Natural killer cell (primary cell): ENCODE measurements at regions not wholly inside any gene's neighbourhood (a gene's known extent, or its start where the extent isn't known, plus 50 kb on each side); places are given as distances from the start of the nearest gene placed in this dataset.

Source experiments
- ATAC-seq, 3 donors: fragments of 150-1000 bp in 2 of 3; fragments of 200-7000 bp in 1 of 3; cut with Tn5 transposase; 1 replicate in 1 of 3; 2 replicates in 2 of 3; pipeline ENCODE4 v1.10.0; 2021; ENCODE audit warnings: mild to moderate bottlenecking in 2 of 3, moderate library complexity in 2 of 3
- DNase-seq, 2 donors: peaks; one replicate each; pipeline versions ENCODE4 v3.0.0 to v3.0.0-alpha.2; 2013 to 2021; ENCODE audit warnings: mixed read lengths in 1 of 2
- H3K27ac ChIP-seq: one replicate; pipeline ENCODE4 v1.5.1; 2013; ENCODE audit warnings: mild to moderate bottlenecking, low read length
- H3K27me3 ChIP-seq: one replicate; pipeline ENCODE4 v1.6.1; 2013; ENCODE audit warnings: low read length; ENCODE audit not compliant: control insufficient read depth, insufficient read depth
- H3K36me3 ChIP-seq: one replicate; pipeline ENCODE4 v1.6.1; 2013; ENCODE audit warnings: low read length; ENCODE audit not compliant: control insufficient read depth, insufficient read depth
- H3K4me1 ChIP-seq: one replicate; pipeline ENCODE4 v1.6.1; 2013; ENCODE audit warnings: low read length; ENCODE audit not compliant: control insufficient read depth, insufficient read depth
- H3K4me3 ChIP-seq: one replicate; pipeline ENCODE4 v1.5.1; 2013; ENCODE audit warnings: low read length
- H3K9me3 ChIP-seq: one replicate; pipeline ENCODE4 v1.6.1; 2013; ENCODE audit warnings: low read length; ENCODE audit not compliant: control insufficient read depth, insufficient read depth
- H3K27ac Mint-ChIP-seq, 2 donors: one replicate each; pipeline ENCODE4 v1.8.0; 2022; ENCODE audit warnings: mild to moderate bottlenecking in 2 of 2, mixed read lengths in 2 of 2, moderate library complexity in 1 of 2
- H3K27me3 Mint-ChIP-seq, 2 donors: one replicate each; pipeline ENCODE4 v1.8.0; 2022; ENCODE audit warnings: low read depth in 2 of 2, mixed read lengths in 2 of 2
- H3K36me3 Mint-ChIP-seq: one replicate; pipeline ENCODE4 v1.8.0; 2022; ENCODE audit warnings: mixed read lengths
- H3K4me1 Mint-ChIP-seq, 2 donors: one replicate each; pipeline ENCODE4 v1.8.0; 2022; ENCODE audit warnings: mixed read lengths in 2 of 2
- H3K4me3 Mint-ChIP-seq: one replicate; pipeline ENCODE4 v1.8.0; 2022; ENCODE audit warnings: mild to moderate bottlenecking, moderate library complexity, mixed read lengths
- H3K9me3 Mint-ChIP-seq, 2 donors: one replicate each; pipeline ENCODE4 v1.8.0; 2022; ENCODE audit warnings: mixed read lengths in 2 of 2
- WGBS: methylation state at CpG from one replicate; pipeline ENCODE4 v1.1.7; 2013; ENCODE audit warnings: missing lambda C conversion rate; ENCODE audit not compliant: insufficient coverage; 5-methylcytosine and 5-hydroxymethylcytosine counted together
- intact Hi-C: fragments of 100-400 bp; cut with micrococcal nuclease; formaldehyde crosslinking; loops from one replicate; pipeline ENCODE4 v1.14.2; 2022
- TF ChIP-seq, protein P1 (sequence below): fragments of 200-600 bp; IDR thresholded peaks from one replicate; pipeline ENCODE4 v1.8.0; 2022; ENCODE audit warnings: antibody characterized with exemption

- Mint-ChIP-seq H3K9me3 (no peaks in the 10 kb centered on the region), H3K36me3 (no peaks in the 10 kb centered on the region), H3K27ac (no peak overlapping the region), H3K27me3 (peaks cover 0 to 5% of the 10 kb centered on the region in 2 donors), H3K4me3 (no peak overlapping the region), H3K4me1 (no peaks in the 10 kb centered on the region)
- Histone ChIP-seq H3K27ac (no peak overlapping the region), H3K4me3 (no peak overlapping the region), H3K9me3 (no peaks in the 10 kb centered on the region), H3K36me3 (no peaks in the 10 kb centered on the region), H3K27me3 (no peaks in the 10 kb centered on the region), H3K4me1 (no peaks in the 10 kb centered on the region)
- intact Hi-C loops, result no loop called here
- ATAC-seq (no peak), DNase-seq (no peak)
- TF ChIP-seq, protein P1, sequence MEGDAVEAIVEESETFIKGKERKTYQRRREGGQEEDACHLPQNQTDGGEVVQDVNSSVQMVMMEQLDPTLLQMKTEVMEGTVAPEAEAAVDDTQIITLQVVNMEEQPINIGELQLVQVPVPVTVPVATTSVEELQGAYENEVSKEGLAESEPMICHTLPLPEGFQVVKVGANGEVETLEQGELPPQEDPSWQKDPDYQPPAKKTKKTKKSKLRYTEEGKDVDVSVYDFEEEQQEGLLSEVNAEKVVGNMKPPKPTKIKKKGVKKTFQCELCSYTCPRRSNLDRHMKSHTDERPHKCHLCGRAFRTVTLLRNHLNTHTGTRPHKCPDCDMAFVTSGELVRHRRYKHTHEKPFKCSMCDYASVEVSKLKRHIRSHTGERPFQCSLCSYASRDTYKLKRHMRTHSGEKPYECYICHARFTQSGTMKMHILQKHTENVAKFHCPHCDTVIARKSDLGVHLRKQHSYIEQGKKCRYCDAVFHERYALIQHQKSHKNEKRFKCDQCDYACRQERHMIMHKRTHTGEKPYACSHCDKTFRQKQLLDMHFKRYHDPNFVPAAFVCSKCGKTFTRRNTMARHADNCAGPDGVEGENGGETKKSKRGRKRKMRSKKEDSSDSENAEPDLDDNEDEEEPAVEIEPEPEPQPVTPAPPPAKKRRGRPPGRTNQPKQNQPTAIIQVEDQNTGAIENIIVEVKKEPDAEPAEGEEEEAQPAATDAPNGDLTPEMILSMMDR, result no peak
- WGBS, result 80% methylated on average over 3 of the region's 3 CpGs
These were observed 237.9 kb downstream of the IRX1 start for GRCh38 chr5:3833566-3833965.

- no peak for DNase-seq
- H3K36me3 Mint-ChIP-seq, result no peaks in the 10 kb centered on the region
- H3K27ac ChIP-seq, result no peak overlapping the region
- H3K36me3 ChIP-seq, result no peaks in the 10 kb centered on the region
- no peak overlapping the region for H3K27ac Mint-ChIP-seq
- no peaks in the 10 kb centered on the region for H3K27me3 ChIP-seq
- H3K4me1 ChIP-seq, result no peaks in the 10 kb centered on the region
- H3K9me3 ChIP-seq, result no peaks in the 10 kb centered on the region
- H3K9me3 Mint-ChIP-seq, result no peaks in the 10 kb centered on the region
- WGBS, result 73% methylated on average over 8 of the region's 8 CpGs
- TF ChIP-seq, protein P1, result no peak
- H3K4me3 ChIP-seq, result no peak overlapping the region
- H3K4me1 Mint-ChIP-seq, result peaks cover 0 to 12% of the 10 kb centered on the region in 2 donors
- ATAC-seq, result no peak
- H3K4me3 Mint-ChIP-seq, result no peak overlapping the region
- no peaks in the 10 kb centered on the region for H3K27me3 Mint-ChIP-seq
- intact Hi-C loops, result no loop called here
These were observed 240.2 kb downstream of the IRX1 start for GRCh38 chr5:3835811-3836210.

DNA sequence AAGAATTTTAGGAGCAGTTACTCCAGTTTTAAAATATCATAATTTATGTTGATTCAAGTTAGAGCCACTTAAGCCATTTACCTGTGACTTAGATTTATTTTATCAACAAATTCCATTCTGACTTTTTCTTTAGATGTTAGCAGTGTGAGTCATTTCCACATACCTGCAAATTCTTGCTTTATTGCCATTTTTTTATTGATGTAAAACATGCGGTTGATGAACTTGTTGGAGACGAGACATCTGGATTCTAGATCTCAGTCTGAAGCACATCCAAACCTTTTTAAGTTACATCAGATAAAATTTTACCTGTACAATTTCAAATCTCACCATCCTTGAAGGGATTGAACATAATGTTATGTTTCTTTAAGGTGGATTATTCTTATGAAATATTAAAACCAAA is 240.9 kb downstream of the IRX1 start:
- DNase-seq (no peak), ATAC-seq (no peak)
- peaks cover 0 to 12% of the 10 kb centered on the region in 2 donors for H3K4me1 Mint-ChIP-seq
- intact Hi-C loops, result no loop called here
- H3K36me3 ChIP-seq, result no peaks in the 10 kb centered on the region
- TF ChIP-seq, protein P1, result no peak
- no peaks in the 10 kb centered on the region for H3K9me3 ChIP-seq
- H3K27me3 Mint-ChIP-seq, result no peaks in the 10 kb centered on the region
- no peak overlapping the region for H3K4me3 Mint-ChIP-seq
- H3K9me3 Mint-ChIP-seq, result no peaks in the 10 kb centered on the region
- no peaks in the 10 kb centered on the region for H3K27me3 ChIP-seq
- H3K4me1 ChIP-seq, result no peaks in the 10 kb centered on the region
- H3K27ac Mint-ChIP-seq, result no peak overlapping the region
- no peak overlapping the region for H3K4me3 ChIP-seq
- 93% methylated on average over 2 of the region's 2 CpGs for WGBS
- no peaks in the 10 kb centered on the region for H3K36me3 Mint-ChIP-seq
- H3K27ac ChIP-seq, result no peak overlapping the region

DNA sequence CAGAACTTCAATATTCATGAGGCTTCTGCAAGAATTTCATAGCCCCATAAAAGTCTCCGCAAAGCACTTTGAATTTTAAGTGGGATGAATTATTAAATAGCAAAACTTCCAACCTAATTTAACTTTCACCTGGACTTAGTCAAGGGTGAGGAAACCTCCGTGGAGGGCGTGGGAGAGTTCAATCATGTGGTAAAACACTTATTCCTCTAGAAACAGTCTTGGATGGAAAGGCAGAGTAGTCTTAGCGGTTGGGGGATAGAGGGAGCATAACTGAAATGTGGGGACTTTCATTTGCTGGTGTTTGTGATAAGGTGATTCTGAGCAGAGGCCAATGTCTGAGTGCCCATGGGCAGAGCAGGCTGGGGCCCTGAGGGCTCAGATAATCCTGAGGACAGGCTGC is 241.9 kb downstream of the IRX1 start:
- no peaks in the 10 kb centered on the region for H3K36me3 Mint-ChIP-seq
- Histone ChIP-seq H3K36me3 (no peaks in the 10 kb centered on the region), H3K27ac (no peak overlapping the region), H3K4me3 (no peak overlapping the region), H3K9me3 (no peaks in the 10 kb centered on the region), H3K4me1 (no peaks in the 10 kb centered on the region), H3K27me3 (no peaks in the 10 kb centered on the region)
- ATAC-seq (no peak), DNase-seq (no peak)
- H3K4me1 Mint-ChIP-seq, result peaks cover 0 to 12% of the 10 kb centered on the region in 2 donors
- H3K9me3 Mint-ChIP-seq, result no peaks in the 10 kb centered on the region
- 74% methylated on average over 3 of the region's 4 CpGs for WGBS
- TF ChIP-seq, protein P1, result no peak
- intact Hi-C loops, result no loop called here
- no peak overlapping the region for H3K27ac Mint-ChIP-seq
- H3K4me3 Mint-ChIP-seq, result no peak overlapping the region
- H3K27me3 Mint-ChIP-seq, result no peaks in the 10 kb centered on the region
